GM12865 (cell line): ENCODE measurements at regions not wholly inside any gene's neighbourhood (a gene's known extent, or its start where the extent isn't known, plus 50 kb on each side); places are given as distances from the start of the nearest gene placed in this dataset.

Source experiments
- DNase-seq: peaks from one replicate; pipeline ENCODE4 v3.0.0; 2010; ENCODE audit warnings: low read depth
- H3K4me3 ChIP-seq: 2 replicates; pipeline ENCODE4 v1.5.1; 2011; ENCODE audit warnings: mild to moderate bottlenecking, low read depth, low read length, control low read depth
- CTCF ChIP-seq: IDR thresholded peaks from 2 replicates; pipeline ENCODE4 v1.5.1; 2011; ENCODE audit warnings: low read length, control low read depth, low read depth, inconsistent platforms; ENCODE audit not compliant: insufficient read depth; ENCODE audit errors: missing control alignments

GRCh38 chr7:85664341-85664740, 477.5 kb upstream of the SEMA3D start:
- H3K4me3 ChIP-seq = no peak overlapping the region
- TF ChIP-seq CTCF = no peak
- DNase-seq = no peak

GRCh38 chr7:85659364-85659763, 472.5 kb upstream of the SEMA3D start:
- TF ChIP-seq CTCF = no peak
- H3K4me3 ChIP-seq = no peak overlapping the region
- no peak for DNase-seq

- DNase-seq = no peak
- no peak overlapping the region for H3K4me3 ChIP-seq
- TF ChIP-seq CTCF = no peak
Observed at GRCh38 chr7:85655252-85655651, 468.4 kb upstream of the SEMA3D start.

- DNase-seq = no peak
- no peak for TF ChIP-seq CTCF
- no peak overlapping the region for H3K4me3 ChIP-seq
Observed at GRCh38 chr7:85644272-85644671, 457.4 kb upstream of the SEMA3D start.

GRCh38 chr7:85641331-85641730, 454.5 kb upstream of the SEMA3D start:
- no peak overlapping the region for H3K4me3 ChIP-seq
- no peak for TF ChIP-seq CTCF
- no peak for DNase-seq

GRCh38 chr7:85638394-85638793, 451.5 kb upstream of the SEMA3D start:
- DNase-seq = no peak
- no peak overlapping the region for H3K4me3 ChIP-seq
- TF ChIP-seq CTCF = no peak

GRCh38 chr7:85634951-85635350, 448.1 kb upstream of the SEMA3D start:
- TF ChIP-seq CTCF = no peak

More at GRCh38 chr7:85634951-85635350, 448.1 kb upstream of the SEMA3D start:
- H3K4me3 ChIP-seq = no peak overlapping the region
- DNase-seq = no peak
